Type B pancreatic cell (in vitro differentiated cells): ENCODE measurements at regions not wholly inside any gene's neighbourhood (a gene's known extent, or its start where the extent isn't known, plus 50 kb on each side); places are given as distances from the start of the nearest gene placed in this dataset.

Experiments used
- DNase-seq: peaks from one replicate; pipeline ENCODE4 v3.0.0; 2021; ENCODE audit warnings: mixed read lengths; ENCODE audit not compliant: unreplicated experiment; ENCODE audit errors: extremely low spot score
- H3K27ac Mint-ChIP-seq: 2 replicates; pipeline ENCODE4 v1.8.0; 2021; ENCODE audit warnings: mild to moderate bottlenecking, mixed read lengths
- H3K27me3 Mint-ChIP-seq: 2 replicates; pipeline ENCODE4 v1.8.0; 2021; ENCODE audit warnings: mixed read lengths
- H3K36me3 Mint-ChIP-seq: 2 replicates; pipeline ENCODE4 v1.8.0; 2021; ENCODE audit warnings: mixed read lengths
- H3K4me1 Mint-ChIP-seq: one replicate; pipeline ENCODE4 v1.8.0; 2021; ENCODE audit warnings: mixed read lengths; ENCODE audit not compliant: unreplicated experiment
- H3K4me3 Mint-ChIP-seq: 2 replicates; pipeline ENCODE4 v1.8.0; 2021; ENCODE audit warnings: mild to moderate bottlenecking, mixed read lengths
- H3K9me3 Mint-ChIP-seq: 2 replicates; pipeline ENCODE4 v1.8.0; 2021; ENCODE audit warnings: mixed read lengths
- TF ChIP-seq, protein P1 (sequence below): fragments of 200-600 bp; sonication (generic); conservative IDR thresholded peaks from 2 replicates; pipeline ENCODE4 v1.5.0; 2021; ENCODE audit warnings: antibody characterized with exemption, mild to moderate bottlenecking

DNA sequence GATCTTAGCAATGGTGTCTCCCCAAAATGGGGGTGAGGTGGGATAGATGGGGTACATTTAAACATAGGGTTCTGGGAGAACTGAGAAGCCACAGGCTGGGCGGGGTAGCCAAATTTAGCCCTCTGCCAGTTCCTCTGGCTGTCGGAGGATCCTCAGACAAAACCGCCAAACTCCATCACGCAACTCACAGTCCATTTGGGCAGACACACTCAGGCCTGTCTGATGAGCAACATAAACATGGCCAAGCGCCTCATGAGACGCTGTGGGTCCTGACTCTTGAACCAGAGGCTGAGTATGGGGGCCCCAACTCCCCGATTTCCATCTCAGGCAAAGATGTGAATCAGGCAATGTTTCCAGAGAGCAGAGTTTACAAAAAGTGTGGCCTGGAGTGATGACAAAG, 162.3 kb downstream of the FGF18 start:
- Mint-ChIP-seq H3K4me3 (no peak overlapping the region), H3K36me3 (no peaks in the 10 kb centered on the region), H3K9me3 (no peaks in the 10 kb centered on the region), H3K27ac (no peak overlapping the region), H3K27me3 (peaks cover 3% of the 10 kb centered on the region), H3K4me1 (peaks cover 28% of the 10 kb centered on the region)
- peak; percentile 48 for DNase-seq
- TF ChIP-seq, protein P1, sequence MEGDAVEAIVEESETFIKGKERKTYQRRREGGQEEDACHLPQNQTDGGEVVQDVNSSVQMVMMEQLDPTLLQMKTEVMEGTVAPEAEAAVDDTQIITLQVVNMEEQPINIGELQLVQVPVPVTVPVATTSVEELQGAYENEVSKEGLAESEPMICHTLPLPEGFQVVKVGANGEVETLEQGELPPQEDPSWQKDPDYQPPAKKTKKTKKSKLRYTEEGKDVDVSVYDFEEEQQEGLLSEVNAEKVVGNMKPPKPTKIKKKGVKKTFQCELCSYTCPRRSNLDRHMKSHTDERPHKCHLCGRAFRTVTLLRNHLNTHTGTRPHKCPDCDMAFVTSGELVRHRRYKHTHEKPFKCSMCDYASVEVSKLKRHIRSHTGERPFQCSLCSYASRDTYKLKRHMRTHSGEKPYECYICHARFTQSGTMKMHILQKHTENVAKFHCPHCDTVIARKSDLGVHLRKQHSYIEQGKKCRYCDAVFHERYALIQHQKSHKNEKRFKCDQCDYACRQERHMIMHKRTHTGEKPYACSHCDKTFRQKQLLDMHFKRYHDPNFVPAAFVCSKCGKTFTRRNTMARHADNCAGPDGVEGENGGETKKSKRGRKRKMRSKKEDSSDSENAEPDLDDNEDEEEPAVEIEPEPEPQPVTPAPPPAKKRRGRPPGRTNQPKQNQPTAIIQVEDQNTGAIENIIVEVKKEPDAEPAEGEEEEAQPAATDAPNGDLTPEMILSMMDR, result no peak

DNA sequence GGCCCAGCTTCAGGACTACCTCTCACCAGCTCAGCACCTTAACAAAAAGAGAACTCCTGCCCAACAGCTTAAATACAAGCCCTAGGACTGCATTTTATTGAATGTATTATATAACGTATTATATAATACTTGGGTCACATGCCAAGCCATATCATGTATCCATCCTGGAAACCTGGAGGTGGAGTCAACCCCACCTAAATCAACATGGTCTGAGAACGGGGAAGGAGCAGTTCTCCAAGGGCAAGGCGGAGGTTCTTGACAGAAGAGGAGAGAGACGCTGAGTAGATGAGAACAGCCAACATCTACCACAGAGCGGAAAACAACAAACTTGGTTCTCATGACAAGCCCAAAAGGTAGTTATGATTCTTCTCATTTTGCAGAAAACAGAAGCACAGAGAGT, 163.4 kb downstream of the FGF18 start:
- no peaks in the 10 kb centered on the region for H3K36me3 Mint-ChIP-seq
- no peak overlapping the region for H3K4me3 Mint-ChIP-seq
- TF ChIP-seq, protein P1, result no peak
- H3K9me3 Mint-ChIP-seq, result no peaks in the 10 kb centered on the region
- DNase-seq, result peak; percentile 34
- peaks cover 28% of the 10 kb centered on the region for H3K4me1 Mint-ChIP-seq
- H3K27ac Mint-ChIP-seq, result no peak overlapping the region
- peaks cover 5% of the 10 kb centered on the region for H3K27me3 Mint-ChIP-seq

GRCh38 chr5:171585981-171586380, 166.5 kb downstream of the FGF18 start:
- peak; percentile 37 for DNase-seq
- peaks cover 12% of the 10 kb centered on the region for H3K27me3 Mint-ChIP-seq

DNA sequence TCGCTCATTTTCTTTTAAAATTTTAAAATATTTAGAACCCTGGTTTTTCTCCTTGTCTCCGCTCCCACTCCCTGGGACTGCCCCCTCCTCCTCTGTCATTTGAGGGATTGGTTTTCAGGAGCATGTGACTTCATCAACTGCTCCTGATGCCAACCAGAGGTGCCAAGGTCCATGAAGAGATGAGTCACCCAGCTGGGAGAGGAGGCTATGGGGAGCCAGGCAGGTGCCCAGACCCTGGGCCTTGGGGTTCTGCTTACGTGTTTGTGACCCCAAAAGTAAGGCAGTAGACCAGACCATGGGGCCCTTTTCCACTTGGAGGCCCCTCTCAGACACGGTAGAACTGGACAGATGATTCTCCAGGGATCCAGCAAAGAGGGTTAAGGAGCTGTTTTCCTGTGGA, 167.0 kb downstream of the FGF18 start:
- TF ChIP-seq, protein P1, result no peak
- Mint-ChIP-seq H3K4me3 (no peak overlapping the region), H3K27ac (no peak overlapping the region), H3K27me3 (peaks cover 12% of the 10 kb centered on the region), H3K9me3 (no peaks in the 10 kb centered on the region), H3K4me1 (no peaks in the 10 kb centered on the region), H3K36me3 (no peaks in the 10 kb centered on the region)
- peak; percentile 22 for DNase-seq

More at GRCh38 chr5:171585981-171586380, 166.5 kb downstream of the FGF18 start:
- H3K4me3 Mint-ChIP-seq, result no peak overlapping the region
- H3K4me1 Mint-ChIP-seq, result peaks cover under 1% of the 10 kb centered on the region
- TF ChIP-seq, protein P1, result no peak
- H3K9me3 Mint-ChIP-seq, result no peaks in the 10 kb centered on the region
- no peaks in the 10 kb centered on the region for H3K36me3 Mint-ChIP-seq
- H3K27ac Mint-ChIP-seq, result no peak overlapping the region

- Mint-ChIP-seq H3K4me3 (no peak overlapping the region), H3K4me1 (no peaks in the 10 kb centered on the region), H3K27ac (no peak overlapping the region), H3K27me3 (peaks cover 12% of the 10 kb centered on the region), H3K9me3 (no peaks in the 10 kb centered on the region), H3K36me3 (no peaks in the 10 kb centered on the region)
- TF ChIP-seq, protein P1, result no peak
- DNase-seq, result no peak
Measured at GRCh38 chr5:171588046-171588445, 168.6 kb downstream of the FGF18 start.

- H3K36me3 Mint-ChIP-seq, result no peaks in the 10 kb centered on the region
- no peaks in the 10 kb centered on the region for H3K9me3 Mint-ChIP-seq
- no peak overlapping the region for H3K27ac Mint-ChIP-seq
- no peak overlapping the region for H3K4me3 Mint-ChIP-seq
- TF ChIP-seq, protein P1, result no peak
- no peaks in the 10 kb centered on the region for H3K4me1 Mint-ChIP-seq
- peak; percentile 27 for DNase-seq
- peaks cover 11% of the 10 kb centered on the region for H3K27me3 Mint-ChIP-seq
Measured at GRCh38 chr5:171588790-171589189, 169.3 kb downstream of the FGF18 start.
